Hematopoietic multipotent progenitor cell treated with erythropoietin and hydrocortisone succinate and interleukin-3 and kit ligand, for 6 days (in vitro differentiated cells): ENCODE measurements at regions not wholly inside any gene's neighbourhood (a gene's known extent, or its start where the extent isn't known, plus 50 kb on each side); places are given as distances from the start of the nearest gene placed in this dataset.
"Not testable (repeated sequence)": the region's sequence is repeated elsewhere in the genome, so short reads cannot be mapped to it uniquely, and the experiment has no call there.

Source experiments
- DNase-seq: peaks from one replicate; pipeline ENCODE4 v3.0.0-alpha.2; 2015

DNA sequence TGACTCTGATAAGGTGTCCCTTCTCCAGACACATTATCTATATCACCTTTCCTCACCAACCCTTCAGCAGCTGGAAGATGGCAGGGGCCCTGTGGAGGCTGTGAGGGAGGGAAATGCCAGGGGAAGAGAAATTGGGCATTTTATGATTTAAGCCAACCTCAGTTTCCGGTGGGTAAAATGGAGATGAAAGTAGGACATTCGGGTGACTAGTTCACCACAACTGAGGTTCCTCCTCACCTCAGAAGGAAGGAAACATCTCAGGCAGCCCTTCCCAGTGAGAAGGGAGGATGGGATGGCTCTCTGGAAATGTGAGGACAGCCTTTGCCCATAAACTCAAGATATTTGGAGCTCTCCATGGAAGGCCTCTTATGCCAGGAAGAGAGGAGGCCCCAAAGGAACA lies 251.5 kb downstream of the MID1IP1 start:
- DNase-seq = no peak

DNA sequence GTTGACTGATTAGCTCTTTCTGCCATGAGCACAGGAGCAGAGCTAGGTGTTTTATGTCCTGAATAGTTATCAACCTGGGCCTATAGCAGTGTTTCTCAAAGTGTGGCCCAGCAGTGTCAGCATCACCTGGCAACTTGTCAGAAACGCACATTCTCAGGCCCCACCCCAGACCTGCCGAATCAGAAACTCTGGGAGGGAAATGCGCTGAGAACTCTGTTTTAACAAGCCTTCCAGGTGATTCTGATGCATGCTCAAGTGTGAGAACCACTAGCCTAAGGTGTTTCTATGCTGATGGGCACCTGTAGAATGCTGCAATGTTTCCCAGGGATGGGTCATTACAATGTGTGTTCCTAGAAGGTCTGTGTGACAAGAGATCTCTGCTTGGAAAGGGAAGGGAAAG lies 257.5 kb downstream of the MID1IP1 start:
- no peak for DNase-seq

DNA sequence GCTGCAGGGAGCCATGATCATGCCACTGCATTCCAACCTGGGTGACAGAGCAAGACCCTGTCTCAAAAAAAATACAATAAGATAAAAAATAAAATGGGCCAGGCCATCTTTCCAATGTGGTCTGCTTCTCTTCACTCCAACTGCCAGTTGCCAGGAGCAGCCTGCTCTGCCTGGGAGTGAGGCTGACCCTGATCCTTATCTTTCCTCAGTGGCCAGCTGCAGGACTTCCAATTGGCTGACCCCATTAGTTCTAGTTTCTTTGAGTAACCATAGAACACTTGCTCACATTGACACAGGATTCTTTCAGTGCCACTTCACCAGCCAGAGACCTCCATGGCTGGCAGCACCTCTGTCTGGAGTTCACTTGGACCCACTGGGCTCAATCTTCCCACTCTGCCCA lies 258.6 kb downstream of the MID1IP1 start:
- no peak for DNase-seq

DNA sequence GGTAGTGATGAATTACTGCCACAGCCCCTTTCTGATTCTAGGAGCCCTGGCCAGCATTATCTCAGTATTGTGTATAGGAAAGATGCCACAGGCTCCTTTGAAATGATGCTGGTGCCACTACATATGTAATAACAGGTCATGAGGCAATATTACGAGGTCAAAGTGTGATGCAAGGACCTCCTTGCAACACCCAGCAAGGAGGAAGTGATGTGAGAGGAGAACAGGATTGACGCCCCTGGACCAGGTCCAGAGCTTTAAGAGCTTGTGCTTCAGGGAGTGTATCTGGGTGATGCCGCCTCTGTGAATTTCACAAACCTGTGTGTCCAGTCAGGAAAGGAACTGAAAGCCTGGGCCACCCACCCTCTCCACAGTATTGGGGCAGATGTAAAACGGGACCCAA lies 261.8 kb downstream of the MID1IP1 start:
- peak; percentile 47 for DNase-seq

DNA sequence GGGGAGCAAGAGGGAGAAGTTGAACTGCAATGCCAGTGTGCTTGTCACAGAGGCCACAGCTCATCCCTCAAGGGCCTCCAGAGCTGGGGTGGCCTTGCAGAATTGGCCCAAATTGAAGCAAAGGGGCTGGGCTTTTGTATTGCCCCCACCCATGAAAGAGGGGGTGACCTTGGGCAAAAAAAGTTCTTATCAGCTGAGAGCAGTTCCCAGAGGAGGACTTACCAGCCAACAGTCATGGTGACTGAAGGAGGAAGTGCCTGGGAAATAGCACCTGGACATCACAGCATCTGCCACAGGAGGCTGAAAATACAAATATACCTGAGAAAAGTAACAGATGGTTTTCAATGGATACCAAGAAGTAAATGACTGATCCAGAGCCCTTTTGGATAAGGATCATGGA lies 262.4 kb downstream of the MID1IP1 start:
- no peak for DNase-seq

DNA sequence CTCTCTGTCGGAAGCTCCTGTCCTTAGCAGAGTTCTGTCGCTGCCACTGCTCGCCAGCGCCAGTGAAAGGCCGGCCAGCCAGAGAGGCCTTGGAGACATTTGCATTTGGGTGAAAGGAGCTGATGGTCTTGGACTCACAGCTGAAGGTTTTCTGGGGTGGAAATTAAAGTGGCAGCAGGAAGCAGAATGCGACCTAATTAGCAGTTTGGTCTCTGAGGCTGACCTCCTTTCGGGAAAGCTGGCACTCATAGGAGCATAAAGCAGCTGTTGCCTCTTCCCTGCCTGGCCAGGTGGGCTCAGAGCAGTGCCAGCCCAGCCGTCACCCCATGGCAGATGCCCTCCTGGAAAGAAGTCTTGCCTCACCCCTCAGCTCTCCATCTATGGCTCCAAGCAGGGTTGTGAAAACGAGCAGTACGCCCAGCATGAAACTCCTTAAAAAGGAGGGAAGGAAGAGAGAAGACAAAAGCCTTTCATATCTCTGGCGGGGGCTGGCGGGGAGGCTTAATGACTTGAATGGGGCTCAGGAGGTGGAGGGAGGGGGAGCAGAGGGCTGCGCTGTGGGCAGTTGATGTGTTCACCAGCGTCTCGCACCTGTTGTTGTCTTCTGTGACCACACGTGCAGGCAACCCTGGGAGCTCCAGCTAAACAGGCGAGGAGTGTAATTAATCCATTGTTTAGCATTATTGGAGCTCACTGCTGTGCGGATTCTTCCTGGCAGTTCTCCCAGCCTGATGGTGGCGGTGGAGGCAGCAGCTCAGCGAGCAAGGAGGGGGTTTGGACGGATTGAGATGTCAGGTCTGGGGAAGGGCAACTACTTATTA lies 264.0 kb downstream of the MID1IP1 start:
- DNase-seq = no peak

DNA sequence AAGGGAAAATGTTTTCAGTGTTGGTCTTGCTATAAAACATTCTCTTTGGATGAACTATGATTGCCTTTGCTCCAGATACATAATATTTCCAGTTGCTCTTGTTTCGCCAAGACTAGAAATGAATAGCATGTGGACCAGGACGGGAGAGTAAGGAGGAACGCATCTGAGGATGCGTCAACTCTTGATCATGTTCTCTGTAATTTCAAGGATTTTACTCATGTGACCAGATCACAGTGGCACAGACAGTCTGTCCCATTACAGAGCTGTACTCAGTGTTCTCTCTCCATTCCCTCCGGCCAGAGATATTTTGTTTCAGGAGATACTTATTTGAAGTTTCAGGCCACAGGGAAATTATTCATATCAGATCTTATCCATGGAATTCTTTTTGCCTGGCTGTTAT lies 266.6 kb downstream of the MID1IP1 start:
- DNase-seq = no peak

DNA sequence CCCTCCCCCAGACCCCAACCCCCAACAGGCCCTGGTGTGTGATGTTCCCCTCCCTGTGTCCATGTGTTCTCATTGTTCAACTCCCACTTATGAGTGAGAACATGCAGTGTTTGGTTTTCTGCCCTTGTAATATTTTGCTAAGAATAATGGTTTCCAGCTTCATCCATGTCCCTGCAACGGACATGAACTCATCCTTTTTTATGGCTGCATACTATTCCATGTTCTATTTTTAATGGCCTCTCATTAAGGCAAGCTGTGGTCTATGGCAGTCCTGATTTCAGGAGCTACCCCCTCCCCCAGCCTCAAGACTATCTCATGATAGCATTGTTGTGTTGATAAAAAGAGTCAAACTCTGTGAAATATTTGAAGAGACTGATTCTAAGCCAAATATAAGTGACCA lies 267.4 kb downstream of the MID1IP1 start:
- not testable (repeated sequence) for DNase-seq

DNA sequence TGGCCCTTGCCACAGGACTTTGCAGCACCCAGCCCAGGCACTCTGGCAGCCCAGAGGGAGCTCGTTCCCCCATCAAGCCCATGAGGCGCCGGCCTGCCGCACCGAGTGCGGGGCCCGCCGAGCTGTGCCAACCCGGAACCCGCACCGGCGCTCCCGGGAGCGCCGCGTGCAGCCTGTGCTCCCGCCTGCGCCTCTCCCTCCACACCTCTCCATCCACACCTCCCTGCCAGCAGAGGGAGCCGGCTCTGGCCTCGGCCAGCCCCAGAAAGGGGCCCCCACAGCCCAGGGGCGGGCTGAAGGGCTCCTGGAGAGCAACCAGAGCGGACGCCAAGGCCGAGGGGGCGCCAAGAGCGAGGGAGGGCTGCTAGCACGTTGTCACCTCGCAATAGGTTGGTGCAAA lies 268.8 kb downstream of the MID1IP1 start:
- no peak for DNase-seq

DNA sequence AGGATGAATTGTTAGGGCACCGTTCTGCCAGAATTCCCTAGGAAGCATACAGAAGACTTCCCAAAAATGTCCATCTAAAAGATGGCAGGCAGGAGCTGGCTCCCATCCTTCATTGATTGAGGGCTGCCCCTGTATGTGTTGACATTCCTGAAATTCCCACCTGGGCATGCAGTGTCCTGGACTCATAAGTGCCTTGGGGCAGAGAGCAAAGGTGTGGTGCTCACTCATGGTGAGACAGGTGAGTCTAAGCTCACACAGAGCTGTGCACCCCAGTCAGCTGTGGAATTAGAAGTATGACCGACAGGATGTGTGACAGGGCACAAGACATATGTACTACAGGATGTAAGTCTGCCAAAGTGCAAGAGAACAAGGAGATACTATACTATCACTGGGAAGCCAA lies 271.9 kb downstream of the MID1IP1 start:
- DNase-seq = no peak

DNA sequence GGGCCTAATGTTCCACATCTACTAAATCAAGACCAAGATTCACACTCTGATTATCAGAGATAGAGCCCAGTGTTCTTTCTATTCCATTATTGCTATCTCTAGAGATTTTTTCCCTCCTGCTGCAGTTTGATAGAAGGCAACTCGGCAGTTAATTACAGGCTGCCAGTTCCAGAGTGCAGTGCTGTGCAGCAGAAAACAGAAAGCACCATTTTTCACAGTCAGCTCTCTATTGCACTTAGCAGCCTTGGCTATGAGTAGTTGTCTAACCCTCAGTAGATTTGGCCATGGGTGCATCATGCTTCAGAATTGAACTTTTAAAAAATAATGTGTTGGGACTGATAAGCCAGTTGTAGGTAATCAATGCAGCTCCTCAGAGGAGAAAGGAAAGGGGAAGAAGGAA lies 295.3 kb downstream of the MID1IP1 start:
- no peak for DNase-seq

DNA sequence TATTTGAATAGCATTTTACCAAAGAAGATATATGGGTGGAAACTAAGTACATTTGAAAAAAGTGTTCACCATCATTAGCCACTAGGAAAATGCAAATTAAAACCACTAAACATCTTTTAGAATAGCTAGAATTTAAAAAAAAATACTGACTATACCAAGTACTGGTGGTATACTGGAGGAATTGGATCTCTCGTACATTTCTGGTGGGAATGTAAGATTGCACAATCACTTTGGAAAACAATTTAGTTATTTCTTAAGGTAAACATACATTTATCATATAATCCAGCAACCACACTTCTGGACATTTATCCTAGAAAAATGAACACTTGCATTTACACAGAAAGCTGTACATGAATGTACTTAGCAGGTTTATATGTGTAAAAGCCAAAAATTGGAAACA lies 303.5 kb downstream of the MID1IP1 start:
- no peak for DNase-seq

DNA sequence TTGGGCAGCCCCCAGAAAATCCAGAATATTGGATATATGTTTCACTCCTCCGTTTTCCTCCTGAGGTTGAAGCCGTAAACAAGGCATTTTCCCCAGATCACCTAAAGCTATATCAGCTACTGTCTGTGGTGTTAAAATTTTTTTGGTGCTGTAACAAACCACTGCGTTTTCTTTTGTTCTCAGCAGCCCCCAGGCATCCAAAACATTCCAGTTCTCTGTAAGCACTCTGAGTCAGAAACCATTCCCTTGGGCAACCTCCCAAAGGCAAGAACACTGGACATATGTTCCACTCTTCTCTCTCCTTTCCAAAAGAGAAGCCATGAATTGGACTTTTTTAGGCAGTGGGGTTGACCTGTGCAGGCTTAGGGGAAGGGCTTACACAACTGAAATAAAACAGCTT lies 310.9 kb downstream of the MID1IP1 start:
- no peak for DNase-seq

DNA sequence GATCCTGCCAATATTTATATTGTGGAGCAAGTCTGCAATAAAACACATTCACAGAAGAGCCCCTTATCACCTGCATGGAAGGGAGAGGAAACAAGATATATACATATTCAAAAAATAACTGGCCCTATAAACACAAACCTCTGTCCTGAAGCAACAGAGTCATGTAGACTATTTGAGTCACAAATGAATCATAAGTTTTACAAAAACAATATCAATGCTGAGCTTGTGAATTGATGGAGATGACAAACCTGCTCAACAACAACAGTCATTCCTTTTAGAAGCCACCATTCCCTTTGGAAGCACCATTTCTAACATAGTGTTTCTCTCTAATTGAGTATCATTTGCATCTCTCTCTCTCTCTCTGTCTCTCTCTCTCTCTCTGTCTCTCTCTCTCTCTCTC lies 313.9 kb downstream of the MID1IP1 start:
- DNase-seq = no peak

DNA sequence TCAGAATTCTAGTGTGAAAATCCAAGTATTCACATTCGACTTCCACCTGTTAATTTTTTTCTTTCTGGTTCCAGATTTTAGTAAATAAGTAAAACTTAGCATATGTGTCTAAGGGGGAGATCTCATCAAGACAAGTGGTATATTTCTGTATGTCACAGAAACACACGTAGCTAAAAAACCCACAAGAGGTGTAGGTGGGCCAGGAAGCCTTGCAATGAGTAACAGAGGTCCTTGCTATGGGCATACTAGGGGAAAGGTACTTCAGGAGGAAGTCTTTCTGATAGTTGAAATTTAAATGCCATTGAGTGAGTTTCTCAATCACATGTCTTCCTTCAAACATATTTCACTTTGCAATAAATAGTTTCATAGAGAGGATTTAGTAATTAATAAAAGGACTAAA lies 315.8 kb downstream of the MID1IP1 start:
- DNase-seq = no peak

DNA sequence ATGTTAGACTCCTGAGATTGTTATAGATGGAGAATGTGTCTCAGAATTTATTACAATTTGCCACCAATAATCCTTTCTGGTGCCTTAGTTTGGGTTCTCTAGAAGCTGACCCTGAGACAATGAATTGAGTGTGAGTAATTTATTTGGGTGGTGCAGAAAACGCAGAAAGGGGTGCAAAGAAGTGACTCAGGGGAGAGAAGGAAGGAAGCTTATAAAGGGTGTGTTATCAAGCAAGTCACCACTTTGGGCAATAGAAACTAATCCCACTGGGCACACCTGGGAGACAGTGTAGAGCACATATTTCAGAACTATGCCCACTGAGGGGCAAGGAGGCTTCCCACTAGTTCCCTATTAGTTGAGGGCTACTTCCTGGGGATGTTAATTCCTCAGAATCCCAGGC lies 320.6 kb downstream of the MID1IP1 start:
- DNase-seq = no peak

DNA sequence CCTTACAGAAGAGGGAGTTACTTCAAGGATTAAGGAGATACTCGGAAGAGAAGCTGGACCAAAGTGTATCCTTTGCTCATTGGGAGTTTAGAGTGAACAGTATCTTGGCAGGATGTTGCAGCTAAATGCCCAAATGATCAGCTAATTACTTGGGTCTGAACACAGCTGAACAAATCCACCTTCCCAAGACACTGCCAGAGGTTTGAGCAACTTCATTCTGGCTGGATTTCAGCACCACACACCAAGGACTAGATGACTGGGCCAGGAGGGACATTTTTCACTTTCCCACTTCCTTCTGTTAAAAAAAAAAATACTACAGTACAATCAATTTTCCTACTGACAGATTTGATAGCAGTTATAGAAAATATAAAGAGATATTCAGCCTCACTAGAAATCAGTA lies 324.6 kb downstream of the MID1IP1 start:
- no peak for DNase-seq

DNA sequence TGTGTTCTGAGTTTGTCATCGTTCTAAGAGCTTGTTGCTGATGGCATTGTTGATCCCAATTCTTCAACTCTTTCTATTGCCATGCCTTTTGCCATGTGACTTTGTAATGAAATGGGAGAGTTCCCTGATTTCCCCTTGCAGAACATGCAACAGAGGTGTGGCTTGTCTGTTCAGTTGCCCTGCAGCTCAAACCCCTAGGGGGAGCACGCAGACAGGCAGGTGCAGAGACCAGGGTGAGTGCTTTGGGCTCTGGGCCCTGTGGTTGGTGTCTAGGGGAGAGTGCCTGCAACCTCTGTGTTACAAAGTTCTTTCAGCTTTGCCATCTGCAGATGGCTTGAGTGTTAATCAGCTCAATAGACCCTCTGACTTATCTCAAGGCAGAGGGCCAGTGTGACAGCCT lies 332.7 kb downstream of the MID1IP1 start:
- DNase-seq = peak; percentile 17

DNA sequence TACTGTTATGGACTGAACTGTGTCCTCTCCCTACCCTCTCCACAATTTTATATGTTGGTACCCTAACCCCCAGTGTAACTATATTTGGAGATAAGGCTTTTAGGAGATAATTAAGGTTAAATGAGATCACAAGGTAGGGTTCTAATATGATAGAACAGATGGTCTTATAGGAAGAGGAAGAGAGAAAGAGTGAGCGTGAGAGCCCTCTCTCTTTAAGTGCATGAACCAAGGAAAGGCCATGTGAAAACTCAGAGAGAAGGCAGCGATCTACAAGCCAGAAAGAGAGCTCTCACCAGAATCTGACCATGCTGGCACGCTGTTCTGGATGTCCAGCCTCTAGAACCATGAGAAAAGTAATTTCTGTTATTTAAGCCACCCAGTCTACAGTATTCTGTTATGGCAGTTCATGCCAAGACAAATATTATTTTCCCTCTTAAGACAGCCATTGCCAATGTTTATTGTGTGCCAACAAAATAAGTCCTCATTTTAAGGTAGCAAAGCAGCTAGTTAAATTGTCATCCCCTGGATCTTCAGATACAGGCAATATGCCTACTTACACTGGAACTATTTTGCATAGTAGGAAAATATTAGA lies 336.2 kb downstream of the MID1IP1 start:
- no peak for DNase-seq

DNA sequence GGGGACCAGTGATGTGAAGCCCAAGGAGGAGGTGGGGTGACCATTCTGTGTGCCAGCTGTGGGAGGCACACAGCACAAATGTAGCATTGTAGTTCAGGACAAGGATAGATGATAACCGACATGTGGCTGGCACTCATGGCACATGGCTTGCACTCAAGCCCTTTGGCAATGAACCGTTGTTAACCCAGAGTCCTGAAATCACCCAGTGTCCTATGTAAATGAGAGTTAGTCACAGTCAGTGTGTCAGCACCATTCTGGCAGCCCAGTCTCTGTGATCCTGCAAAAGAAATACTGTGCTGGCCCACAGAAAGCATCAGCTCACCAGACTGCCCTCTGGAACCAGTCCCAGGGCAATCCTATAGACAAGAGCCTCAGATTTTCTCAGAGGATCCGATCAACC lies 339.3 kb downstream of the MID1IP1 start:
- no peak for DNase-seq

DNA sequence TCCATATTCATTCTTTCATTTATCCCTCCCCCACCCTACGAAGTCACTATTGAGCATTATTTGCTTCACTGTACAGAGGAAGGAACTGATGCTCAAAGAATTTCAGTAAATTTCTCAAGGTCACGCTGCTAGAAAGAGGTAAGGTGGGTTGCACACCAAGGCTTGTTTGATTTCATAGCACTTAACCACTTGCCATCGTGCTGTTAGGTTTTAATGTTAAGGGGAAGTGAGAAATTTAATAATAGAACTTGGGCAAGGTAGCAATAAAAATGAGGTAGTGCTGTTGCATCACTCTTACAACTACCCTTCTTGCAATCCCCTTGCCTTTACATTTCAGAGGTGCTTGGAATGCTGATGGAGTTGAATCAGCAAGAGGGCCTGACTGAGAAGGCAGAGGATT lies 343.1 kb downstream of the MID1IP1 start:
- DNase-seq = peak; percentile 13

DNA sequence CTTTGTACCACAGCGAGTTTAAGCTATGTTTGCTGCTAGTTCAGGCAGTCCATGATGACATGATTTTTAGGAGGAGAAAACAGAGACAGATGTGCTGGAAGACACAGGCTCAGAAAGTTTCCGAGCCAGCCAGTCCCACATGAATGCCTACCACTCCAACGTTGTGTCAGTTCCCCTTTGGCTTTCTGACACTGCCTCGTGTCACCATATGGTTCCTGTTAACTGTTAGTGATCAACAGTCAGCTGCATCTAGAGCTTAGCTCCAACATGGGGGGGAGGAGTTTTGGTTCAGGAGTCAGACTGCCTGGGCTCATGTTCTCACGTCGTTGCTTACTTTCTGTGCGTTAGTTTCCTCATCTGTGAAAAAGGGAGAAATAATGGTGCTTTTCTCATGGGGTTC lies 343.7 kb downstream of the MID1IP1 start:
- peak; percentile 34 for DNase-seq

DNA sequence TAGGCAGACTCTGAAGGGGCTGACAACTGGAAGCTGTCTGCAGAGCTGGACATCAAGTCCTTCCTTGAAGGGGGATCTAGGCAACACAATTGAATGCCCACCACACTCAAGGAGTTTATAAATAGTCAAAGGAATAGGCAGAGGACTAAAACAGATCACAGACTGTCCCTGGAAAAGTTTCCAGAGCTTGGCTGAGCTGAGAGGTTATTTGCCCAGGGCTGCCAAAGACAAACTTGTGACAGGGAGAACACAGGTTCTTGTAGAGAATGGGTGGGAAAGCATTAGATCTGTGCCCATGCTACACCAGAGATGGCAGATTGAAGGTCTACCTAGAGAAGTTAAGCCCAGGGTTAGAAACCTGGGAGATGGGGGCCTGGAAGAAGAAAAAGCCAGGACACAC lies 344.6 kb downstream of the MID1IP1 start:
- DNase-seq = no peak

DNA sequence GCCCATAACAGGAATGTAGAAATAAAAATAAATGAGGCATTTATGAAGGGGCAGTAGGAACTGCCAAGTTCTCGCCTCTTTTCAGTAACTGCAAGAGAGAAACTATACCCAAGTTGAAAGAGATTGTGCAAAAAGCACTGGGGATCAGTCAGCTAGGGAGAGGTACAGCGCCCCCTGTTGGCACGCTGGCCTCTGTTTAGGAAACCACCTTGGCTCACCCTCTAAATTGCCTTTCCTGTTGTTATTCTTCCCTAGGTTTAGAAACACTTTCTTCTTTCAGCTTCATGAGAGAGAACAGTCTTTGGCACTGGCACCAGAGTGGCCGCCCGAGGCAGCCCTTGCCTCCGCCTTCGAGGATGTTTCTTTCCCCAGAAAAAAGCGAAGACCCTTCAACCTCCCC lies 348.5 kb downstream of the MID1IP1 start:
- DNase-seq = peak; percentile 78

DNA sequence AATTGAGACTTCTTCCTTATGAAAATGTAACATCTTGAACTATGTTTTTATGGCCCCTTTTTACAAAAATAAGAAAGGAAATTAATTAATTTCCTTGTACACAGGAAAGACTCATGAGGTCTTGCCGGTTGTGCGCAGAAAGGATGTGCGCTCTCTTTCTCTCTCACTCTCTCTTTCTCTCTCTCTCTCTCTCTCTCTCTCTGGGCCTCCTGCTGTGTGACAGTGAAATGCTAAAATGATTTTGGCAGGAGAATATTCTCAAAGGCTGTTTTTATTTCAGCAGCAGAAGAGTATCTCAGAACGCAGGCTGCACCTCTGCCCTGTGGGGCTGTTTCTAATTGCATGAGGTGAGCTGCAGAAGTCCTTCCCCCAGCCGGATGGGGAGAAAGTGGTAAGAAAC lies 349.0 kb downstream of the MID1IP1 start:
- no peak for DNase-seq
